Hepatocyte (in vitro differentiated cells): ENCODE measurements at regions not wholly inside any gene's neighbourhood (a gene's known extent, or its start where the extent isn't known, plus 50 kb on each side); places are given as distances from the start of the nearest gene placed in this dataset.

ENCODE experiments used
- EZH2phosphoT487 ChIP-seq: fragments of 200-600 bp; sonication (generic); IDR thresholded peaks from one replicate; pipeline ENCODE4 v1.6.1; 2018; ENCODE audit warnings: antibody characterized with exemption, mild to moderate bottlenecking, low read depth, moderate library complexity; ENCODE audit not compliant: unreplicated experiment, severe bottlenecking
- TF ChIP-seq, protein P1 (sequence below): fragments of 200-600 bp; sonication (generic); IDR thresholded peaks from 2 replicates; pipeline ENCODE4 v1.5.1; 2016; ENCODE audit warnings: antibody characterized with exemption, mild to moderate bottlenecking; ENCODE audit not compliant: poor library complexity

GRCh38 chr7:16084875-16085274 is 336.5 kb downstream of the CRPPA start:
- TF ChIP-seq, protein P1, sequence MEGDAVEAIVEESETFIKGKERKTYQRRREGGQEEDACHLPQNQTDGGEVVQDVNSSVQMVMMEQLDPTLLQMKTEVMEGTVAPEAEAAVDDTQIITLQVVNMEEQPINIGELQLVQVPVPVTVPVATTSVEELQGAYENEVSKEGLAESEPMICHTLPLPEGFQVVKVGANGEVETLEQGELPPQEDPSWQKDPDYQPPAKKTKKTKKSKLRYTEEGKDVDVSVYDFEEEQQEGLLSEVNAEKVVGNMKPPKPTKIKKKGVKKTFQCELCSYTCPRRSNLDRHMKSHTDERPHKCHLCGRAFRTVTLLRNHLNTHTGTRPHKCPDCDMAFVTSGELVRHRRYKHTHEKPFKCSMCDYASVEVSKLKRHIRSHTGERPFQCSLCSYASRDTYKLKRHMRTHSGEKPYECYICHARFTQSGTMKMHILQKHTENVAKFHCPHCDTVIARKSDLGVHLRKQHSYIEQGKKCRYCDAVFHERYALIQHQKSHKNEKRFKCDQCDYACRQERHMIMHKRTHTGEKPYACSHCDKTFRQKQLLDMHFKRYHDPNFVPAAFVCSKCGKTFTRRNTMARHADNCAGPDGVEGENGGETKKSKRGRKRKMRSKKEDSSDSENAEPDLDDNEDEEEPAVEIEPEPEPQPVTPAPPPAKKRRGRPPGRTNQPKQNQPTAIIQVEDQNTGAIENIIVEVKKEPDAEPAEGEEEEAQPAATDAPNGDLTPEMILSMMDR: no peak
- TF ChIP-seq EZH2phosphoT487: no peak
